ENCODE measurements at regions not wholly inside any gene's neighbourhood (a gene's known extent, or its start where the extent isn't known, plus 50 kb on each side); places are given as distances from the start of the nearest gene placed in this dataset.

- H3K4me3 ChIP-seq (ENCODE audit: low read depth in 1 of 3, low read length in 3 of 3): no peak overlapping the region
- 84% methylated on average over 11 of the region's 11 CpGs for WGBS
- H3K27ac ChIP-seq (ENCODE audit: low read depth in 1 of 2, low read length in 2 of 2): no peak overlapping the region
- no peaks in the 10 kb centered on the region for H3K9me3 ChIP-seq (ENCODE audit: control insufficient read depth in 4 of 4, low read length in 3 of 4)
- TF ChIP-seq NR2F2 (IDR thresholded peaks at IDR 0.05) (no peak), MAX (IDR thresholded peaks at IDR 0.05) (no peak), FOXA2 (IDR thresholded peaks at IDR 0.05) (no peak), ZBTB33 (IDR thresholded peaks at IDR 0.05) (no peak), TAF1 (conservative IDR thresholded peaks at IDR 0.05) (no peak), GABPA (IDR thresholded peaks at IDR 0.05 in 1 of 2, conservative IDR thresholded peaks at IDR 0.05 in 1 of 2) (no peak)
- no peaks in the 10 kb centered on the region for H3K4me1 ChIP-seq (ENCODE audit: control insufficient read depth in 4 of 4, insufficient read depth in 4 of 4, low read length in 3 of 4)
- DNase-seq (ENCODE audit: low spot score): peak; percentile 22
- no peaks in the 10 kb centered on the region for H3K36me3 ChIP-seq (ENCODE audit: control insufficient read depth in 4 of 4, insufficient read depth in 3 of 4, low read depth in 1 of 4, low read length in 3 of 4)
- H3K27me3 ChIP-seq (ENCODE audit: control insufficient read depth in 4 of 4, insufficient read depth in 4 of 4, low read length in 3 of 4): peaks cover 0 to 3% (median 0%) of the 10 kb centered on the region in 4 donors
- H3K9ac ChIP-seq (ENCODE audit: low read depth in 1 of 2, low read length in 2 of 2): no peak overlapping the region
Observed at GRCh38 chr15:100781061-100781960, 98.3 kb upstream of the ALDH1A3 start.

- WGBS: 82% methylated on average over 7 of the region's 7 CpGs
- DNase-seq (ENCODE audit: low spot score): no peak
Observed at GRCh38 chr15:100781961-100782530, 97.6 kb upstream of the ALDH1A3 start.

More at GRCh38 chr15:100781961-100782530, 97.6 kb upstream of the ALDH1A3 start:
- TF ChIP-seq RXRA (IDR thresholded peaks at IDR 0.05) (no peak), REST (IDR thresholded peaks at IDR 0.05) (no peak), YY1 (IDR thresholded peaks at IDR 0.05) (no peak), MAX (IDR thresholded peaks at IDR 0.05) (no peak), TAF1 (conservative IDR thresholded peaks at IDR 0.05) (no peak), NR2F2 (IDR thresholded peaks at IDR 0.05) (no peak), FOXA2 (IDR thresholded peaks at IDR 0.05) (no peak), GABPA (IDR thresholded peaks at IDR 0.05 in 1 of 2, conservative IDR thresholded peaks at IDR 0.05 in 1 of 2) (no peak), SP1 (IDR thresholded peaks at IDR 0.05) (no peak), HNF4G (IDR thresholded peaks at IDR 0.05) (no peak), ATF3 (IDR thresholded peaks at IDR 0.05) (no peak), CTCF (IDR thresholded peaks at IDR 0.05; ENCODE audit: low read depth, low read length, missing input control) (no peak), EGR1 (IDR thresholded peaks at IDR 0.05; ENCODE audit: low read depth in 2 of 2) (no peak), RAD21 (IDR thresholded peaks at IDR 0.05) (no peak), JUND (IDR thresholded peaks at IDR 0.05) (no peak), HNF4A (conservative IDR thresholded peaks at IDR 0.05) (no peak), ZBTB33 (IDR thresholded peaks at IDR 0.05) (no peak), FOXA1 (IDR thresholded peaks at IDR 0.05) (no peak)
- no peak overlapping the region for H3K9ac ChIP-seq (ENCODE audit: low read depth in 1 of 2, low read length in 2 of 2)
- H3K4me1 ChIP-seq (ENCODE audit: control insufficient read depth in 4 of 4, insufficient read depth in 4 of 4, low read length in 3 of 4): no peaks in the 10 kb centered on the region
- no peaks in the 10 kb centered on the region for H3K36me3 ChIP-seq (ENCODE audit: control insufficient read depth in 4 of 4, insufficient read depth in 3 of 4, low read depth in 1 of 4, low read length in 3 of 4)
- H3K4me3 ChIP-seq (ENCODE audit: low read depth in 1 of 3, low read length in 3 of 3): no peak overlapping the region
- no peak overlapping the region for H3K27ac ChIP-seq (ENCODE audit: low read depth in 1 of 2, low read length in 2 of 2)
- H3K9me3 ChIP-seq (ENCODE audit: control insufficient read depth in 4 of 4, low read length in 3 of 4): no peaks in the 10 kb centered on the region
- peaks cover 0 to 3% (median 0%) of the 10 kb centered on the region in 4 donors for H3K27me3 ChIP-seq (ENCODE audit: control insufficient read depth in 4 of 4, insufficient read depth in 4 of 4, low read length in 3 of 4)

All from liver (tissue), 8 donors.